Lower lobe of right lung (tissue), 2 donors: ENCODE measurements at regions not wholly inside any gene's neighbourhood (a gene's known extent, or its start where the extent isn't known, plus 50 kb on each side); places are given as distances from the start of the nearest gene placed in this dataset.
"Not testable (repeated sequence)": the region's sequence is repeated elsewhere in the genome, so short reads cannot be mapped to it uniquely, and the experiment has no call there.

Source experiments
- ATAC-seq, 2 donors: fragments of 200-7000 bp; cut with Tn5 transposase; one replicate each; pipeline ENCODE4 v1.9.1; 2020 to 2022; ENCODE audit warnings: mild to moderate bottlenecking in 2 of 2, moderate library complexity in 2 of 2
- DNase-seq: peaks from one replicate; pipeline ENCODE4 v3.0.0-alpha.2; 2020
- H3K27ac ChIP-seq: fragments of 200-600 bp; one replicate; pipeline ENCODE4 v1.8.0; 2022
- H3K27me3 ChIP-seq: fragments of 200-600 bp; one replicate; pipeline ENCODE4 v1.8.0; 2022; ENCODE audit warnings: low read depth
- H3K36me3 ChIP-seq: fragments of 200-600 bp; one replicate; pipeline ENCODE4 v1.8.0; 2022; ENCODE audit warnings: mild to moderate bottlenecking
- H3K4me1 ChIP-seq: fragments of 200-600 bp; one replicate; pipeline ENCODE4 v1.8.0; 2022
- H3K4me3 ChIP-seq: fragments of 200-600 bp; one replicate; pipeline ENCODE4 v1.8.0; 2022; ENCODE audit warnings: mild to moderate bottlenecking
- H3K9me3 ChIP-seq: fragments of 200-600 bp; one replicate; pipeline ENCODE4 v1.8.0; 2022
- intact Hi-C: fragments of 100-400 bp; cut with DNase I; formaldehyde crosslinking; loops from one replicate; pipeline ENCODE4 v1.11.0; 2022
- TF ChIP-seq, protein P1 (sequence below): fragments of 200-600 bp; IDR thresholded peaks from one replicate; pipeline ENCODE4 v1.8.0; 2022; ENCODE audit warnings: antibody characterized with exemption, mild to moderate bottlenecking
- donor health status: DM: no; HTN: yes; CAD: no; lungs with severe emphysema.

DNA sequence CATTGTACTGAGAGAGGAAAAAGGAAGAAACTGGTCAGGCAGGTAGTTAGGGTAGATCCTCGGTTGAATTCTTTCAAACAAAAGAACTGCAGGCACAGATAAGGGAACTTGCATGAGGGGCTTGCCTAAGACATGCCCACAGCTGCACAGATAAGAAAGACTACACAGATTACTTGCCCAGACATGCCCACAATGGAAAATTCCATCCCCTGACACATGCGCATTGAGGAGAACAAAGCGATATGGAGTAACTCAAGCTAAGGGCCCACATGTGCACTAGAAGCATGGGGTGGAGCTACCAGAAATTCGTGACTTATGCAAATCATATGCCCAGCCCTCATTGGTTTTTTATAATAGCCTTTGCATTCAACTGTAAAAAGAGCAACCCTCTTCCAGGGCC, 181.3 kb upstream of the ZNF521 start:
- H3K4me3 ChIP-seq, result no peak overlapping the region
- ATAC-seq (no peak), DNase-seq (no peak)
- H3K9me3 ChIP-seq, result no peaks in the 10 kb centered on the region
- no peaks in the 10 kb centered on the region for H3K27me3 ChIP-seq
- H3K27ac ChIP-seq, result no peak overlapping the region
- H3K4me1 ChIP-seq, result no peaks in the 10 kb centered on the region
- H3K36me3 ChIP-seq, result no peaks in the 10 kb centered on the region
- TF ChIP-seq, protein P1, sequence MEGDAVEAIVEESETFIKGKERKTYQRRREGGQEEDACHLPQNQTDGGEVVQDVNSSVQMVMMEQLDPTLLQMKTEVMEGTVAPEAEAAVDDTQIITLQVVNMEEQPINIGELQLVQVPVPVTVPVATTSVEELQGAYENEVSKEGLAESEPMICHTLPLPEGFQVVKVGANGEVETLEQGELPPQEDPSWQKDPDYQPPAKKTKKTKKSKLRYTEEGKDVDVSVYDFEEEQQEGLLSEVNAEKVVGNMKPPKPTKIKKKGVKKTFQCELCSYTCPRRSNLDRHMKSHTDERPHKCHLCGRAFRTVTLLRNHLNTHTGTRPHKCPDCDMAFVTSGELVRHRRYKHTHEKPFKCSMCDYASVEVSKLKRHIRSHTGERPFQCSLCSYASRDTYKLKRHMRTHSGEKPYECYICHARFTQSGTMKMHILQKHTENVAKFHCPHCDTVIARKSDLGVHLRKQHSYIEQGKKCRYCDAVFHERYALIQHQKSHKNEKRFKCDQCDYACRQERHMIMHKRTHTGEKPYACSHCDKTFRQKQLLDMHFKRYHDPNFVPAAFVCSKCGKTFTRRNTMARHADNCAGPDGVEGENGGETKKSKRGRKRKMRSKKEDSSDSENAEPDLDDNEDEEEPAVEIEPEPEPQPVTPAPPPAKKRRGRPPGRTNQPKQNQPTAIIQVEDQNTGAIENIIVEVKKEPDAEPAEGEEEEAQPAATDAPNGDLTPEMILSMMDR, result no peak
- intact Hi-C loops, result no loop called here

DNA sequence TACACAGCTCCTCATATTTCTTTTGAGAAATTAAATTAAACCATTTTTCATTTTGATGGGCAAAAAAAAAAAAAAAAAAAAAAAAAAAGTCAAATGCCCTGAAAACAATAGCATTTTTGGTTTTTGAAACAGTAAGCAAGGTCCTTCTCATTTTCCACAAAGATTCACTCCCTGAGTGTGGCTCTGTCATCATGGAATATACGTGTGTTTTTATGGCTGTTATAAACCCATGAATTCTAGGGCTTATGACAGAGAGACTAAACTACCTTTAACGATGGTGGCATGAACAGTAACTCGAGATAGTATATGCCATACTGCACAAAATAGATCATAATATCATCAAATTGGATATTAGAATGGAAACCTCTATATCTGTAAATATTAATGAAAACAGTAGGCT, 179.2 kb upstream of the ZNF521 start:
- Histone ChIP-seq H3K4me3 (no peak overlapping the region), H3K27ac (no peak overlapping the region), H3K4me1 (no peaks in the 10 kb centered on the region), H3K36me3 (no peaks in the 10 kb centered on the region), H3K9me3 (no peaks in the 10 kb centered on the region), H3K27me3 (no peaks in the 10 kb centered on the region)
- DNase-seq (no peak), ATAC-seq (no peak)
- TF ChIP-seq, protein P1, result no peak
- intact Hi-C loops, result no loop called here

DNA sequence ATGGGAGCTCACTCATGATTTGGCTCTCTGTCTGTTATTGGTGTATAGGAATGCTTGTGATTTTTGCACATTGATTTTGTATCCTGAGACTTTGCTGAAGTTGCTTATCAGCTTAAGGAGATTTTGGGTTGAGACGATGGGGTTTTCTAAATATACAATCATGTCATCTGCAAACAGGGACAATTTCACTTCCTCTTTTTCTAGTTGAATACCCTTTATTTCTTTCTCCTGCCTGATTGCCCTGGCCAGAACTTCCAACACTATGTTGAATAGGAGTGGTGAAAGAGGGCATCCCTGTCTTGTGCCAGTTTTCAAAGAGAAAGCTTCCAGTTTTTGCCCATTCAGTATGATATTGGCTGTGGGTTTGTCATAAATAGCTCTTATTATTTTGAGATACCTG, 173.8 kb upstream of the ZNF521 start:
- intact Hi-C loops, ATAC-seq, H3K9me3 ChIP-seq, H3K4me3 ChIP-seq, H3K27me3 ChIP-seq, H3K27ac ChIP-seq, H3K36me3 ChIP-seq, H3K4me1 ChIP-seq, DNase-seq: not testable (repeated sequence)

- ATAC-seq, result no peak
- no peaks in the 10 kb centered on the region for H3K36me3 ChIP-seq
- H3K9me3 ChIP-seq, result no peaks in the 10 kb centered on the region
- no peak overlapping the region for H3K4me3 ChIP-seq
- H3K27ac ChIP-seq, result no peak overlapping the region
- no peaks in the 10 kb centered on the region for H3K27me3 ChIP-seq
- no peak for DNase-seq
- intact Hi-C loops, result no loop called here
- no peaks in the 10 kb centered on the region for H3K4me1 ChIP-seq
- TF ChIP-seq, protein P1, result no peak
Observed at GRCh38 chr18:25518716-25519053, 166.7 kb upstream of the ZNF521 start.

DNA sequence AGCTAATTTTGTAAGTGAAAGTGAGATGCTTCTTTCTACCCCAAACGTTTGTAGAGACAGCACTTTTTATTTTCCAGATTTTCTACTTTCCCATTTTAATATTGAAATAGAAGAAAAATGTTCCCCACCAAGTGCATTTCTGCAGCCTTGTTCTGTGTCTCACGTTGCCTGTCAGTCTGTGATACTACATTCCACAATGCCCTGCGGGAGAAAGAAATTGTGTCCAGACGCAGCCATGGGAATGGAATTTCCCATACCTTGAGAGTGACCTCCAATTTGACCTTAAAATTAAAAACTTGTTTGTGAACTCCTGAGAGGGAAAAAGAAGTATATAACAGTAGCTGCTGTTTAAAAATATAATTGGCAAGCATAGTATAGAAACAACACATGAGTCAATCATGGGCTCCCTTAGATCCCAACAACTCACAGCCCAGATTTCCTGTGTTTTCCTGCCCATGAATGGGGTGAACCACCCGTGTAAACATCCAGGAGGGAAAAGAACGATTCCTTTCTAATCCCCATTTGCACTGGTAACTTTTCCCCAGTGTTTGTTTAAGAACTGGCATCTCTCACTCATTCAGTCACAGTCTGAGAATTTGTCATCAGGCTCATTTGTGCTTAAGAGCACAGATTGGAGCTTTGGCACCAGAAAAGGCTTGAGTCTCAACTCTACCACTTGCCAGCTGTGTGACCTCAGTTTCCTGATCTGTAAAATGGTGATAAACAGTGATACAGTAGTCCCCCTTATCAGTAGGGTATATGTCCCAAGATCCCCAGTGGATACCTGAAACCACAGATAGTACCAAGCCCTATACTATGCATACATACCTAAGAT, 166.1 kb upstream of the ZNF521 start:
- ATAC-seq, result no peak
- H3K27ac ChIP-seq, result no peak overlapping the region

More for the DNA sequence above, 166.1 kb upstream of the ZNF521 start:
- TF ChIP-seq, protein P1, result no peak
- H3K4me3 ChIP-seq, result no peak overlapping the region
- no peaks in the 10 kb centered on the region for H3K4me1 ChIP-seq
- no peaks in the 10 kb centered on the region for H3K27me3 ChIP-seq
- intact Hi-C loops, result no loop called here
- DNase-seq, result no peak
- no peaks in the 10 kb centered on the region for H3K36me3 ChIP-seq
- no peaks in the 10 kb centered on the region for H3K9me3 ChIP-seq
